ENCODE measurements at regions not wholly inside any gene's neighbourhood (a gene's known extent, or its start where the extent isn't known, plus 50 kb on each side); places are given as distances from the start of the nearest gene placed in this dataset.

GRCh38 chr17:16877099-16877498 is 94.8 kb downstream of the TNFRSF13B start:
- no peak for TF ChIP-seq EZH2 (IDR thresholded peaks at IDR 0.05; ENCODE audit: borderline replicate concordance, low read depth, low read length, severe bottlenecking)
- TF ChIP-seq, protein P1, sequence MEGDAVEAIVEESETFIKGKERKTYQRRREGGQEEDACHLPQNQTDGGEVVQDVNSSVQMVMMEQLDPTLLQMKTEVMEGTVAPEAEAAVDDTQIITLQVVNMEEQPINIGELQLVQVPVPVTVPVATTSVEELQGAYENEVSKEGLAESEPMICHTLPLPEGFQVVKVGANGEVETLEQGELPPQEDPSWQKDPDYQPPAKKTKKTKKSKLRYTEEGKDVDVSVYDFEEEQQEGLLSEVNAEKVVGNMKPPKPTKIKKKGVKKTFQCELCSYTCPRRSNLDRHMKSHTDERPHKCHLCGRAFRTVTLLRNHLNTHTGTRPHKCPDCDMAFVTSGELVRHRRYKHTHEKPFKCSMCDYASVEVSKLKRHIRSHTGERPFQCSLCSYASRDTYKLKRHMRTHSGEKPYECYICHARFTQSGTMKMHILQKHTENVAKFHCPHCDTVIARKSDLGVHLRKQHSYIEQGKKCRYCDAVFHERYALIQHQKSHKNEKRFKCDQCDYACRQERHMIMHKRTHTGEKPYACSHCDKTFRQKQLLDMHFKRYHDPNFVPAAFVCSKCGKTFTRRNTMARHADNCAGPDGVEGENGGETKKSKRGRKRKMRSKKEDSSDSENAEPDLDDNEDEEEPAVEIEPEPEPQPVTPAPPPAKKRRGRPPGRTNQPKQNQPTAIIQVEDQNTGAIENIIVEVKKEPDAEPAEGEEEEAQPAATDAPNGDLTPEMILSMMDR (IDR thresholded peaks at IDR 0.05; ENCODE audit: borderline replicate concordance, extremely low read depth, low read length, poor library complexity, severe bottlenecking) = no peak
